ENCODE measurements at regions not wholly inside any gene's neighbourhood (a gene's known extent, or its start where the extent isn't known, plus 50 kb on each side); places are given as distances from the start of the nearest gene placed in this dataset.
A peak's percentile ranks its signal among the peaks of the same experiment; 100 is the strongest.

- Histone ChIP-seq H3K27me3 (ENCODE audit: control insufficient read depth in 1 of 2, insufficient read depth in 2 of 2, low read length in 2 of 2) (no peaks in the 10 kb centered on the region), H3K4me3 (replicated peaks in 1 of 3; ENCODE audit: insufficient read depth in 1 of 3, low read depth in 2 of 3, low read length in 3 of 3) (no peak overlapping the region), H3K4me2 (ENCODE audit: low read depth, low read length) (peak overlapping the region; percentile 54), H4K20me1 (ENCODE audit: insufficient read depth, low read length) (no peaks in the 10 kb centered on the region), H3K9me3 (ENCODE audit: low read length) (no peaks in the 10 kb centered on the region), H3K36me3 (replicated peaks in 1 of 2; ENCODE audit: control insufficient read depth in 1 of 2, insufficient read depth in 2 of 2, low read length in 2 of 2) (no peaks in the 10 kb centered on the region), H3K9ac (ENCODE audit: insufficient read depth, low read depth, low read length) (no peak overlapping the region), H3K79me2 (ENCODE audit: insufficient read depth, low read length) (no peaks in the 10 kb centered on the region), H2AFZ (ENCODE audit: low read length) (no peak overlapping the region), H3K27ac (ENCODE audit: extremely low read length, insufficient read depth, low read length) (no peak overlapping the region), H3K4me1 (ENCODE audit: insufficient read depth, low read length) (peaks cover 26% of the 10 kb centered on the region)
- intact Hi-C loops (cut with micrococcal nuclease; ENCODE audit: unreplicated experiment): loop anchor here (1.0 to 10.0 kb wide), 5 partner anchors 74 to 295 kb away; no protein-coding TSS in a partner anchor
- in situ Hi-C loops (cut with HindIII; ENCODE audit: extremely low pct_ligation_motif_present, low pct_unique_long_range_greater_than_20kb): loop anchor here (5.0 to 25.0 kb wide), 3 partner anchors 112 to 293 kb away; no protein-coding TSS in a partner anchor
- peak; percentile 99 for ATAC-seq
- peak; percentile 91 for DNase-seq (ENCODE audit: low spot score)
- peak; percentile 58 for FAIRE-seq
- CTCF ChIA-PET (ENCODE audit: low intra/inter-chr PET ratio, low total read pairs): interaction anchor here (1.5 to 3.6 kb wide), 3 partner anchors 43 to 294 kb away, joined by 3 to 20 read pairs (median 7); no protein-coding TSS in a partner anchor
- POLR2A ChIA-PET: interaction anchor here (0.5 to 1.8 kb wide), 5 partner anchors 42 to 289 kb away, joined by 3 to 6 read pairs (median 5); partner anchors contain the start of gene PARVA
- 10% methylated on average over 15 of the region's 15 CpGs for WGBS (ENCODE audit: low lambda C conversion rate)
- BruUV-seq (replicated peaks): no TSS peak
- TF ChIP-seq ZBTB10 (CRISPR knock-in tag; IDR thresholded peaks at IDR 0.05; ENCODE audit: borderline replicate concordance): 0 out of 2 replicates have a peak, but pooled peaks have one; percentile 45
- 0 out of 2 replicates have a peak, but pooled peaks have one; percentile 52 for TF ChIP-seq MXD4 (CRISPR knock-in tag; IDR thresholded peaks at IDR 0.05)
- peak; percentile 88 for TF ChIP-seq SKIL (CRISPR knock-in tag; IDR thresholded peaks at IDR 0.05; ENCODE audit: borderline replicate concordance)
- peak; percentile 29; the same call in 1 of the 2 replicates for TF ChIP-seq KLF6 (CRISPR knock-in tag; IDR thresholded peaks at IDR 0.05)
- TF ChIP-seq RFX3 (CRISPR knock-in tag; IDR thresholded peaks at IDR 0.05): no peak
- TF ChIP-seq ATF7 (IDR thresholded peaks at IDR 0.05): peak; percentile 22; the same call in 1 of the 2 replicates
- TF ChIP-seq ATF7 (CRISPR knock-in tag; IDR thresholded peaks at IDR 0.05): peak; percentile 79
- TF ChIP-seq E2F1 (CRISPR knock-in tag; IDR thresholded peaks at IDR 0.05): peak; percentile 50; the same call in 1 of the 2 replicates
- TF ChIP-seq NONO (IDR thresholded peaks at IDR 0.05): no peak
- peak; percentile 92 for TF ChIP-seq NONO (CRISPR knock-in tag; conservative IDR thresholded peaks at IDR 0.05)
- no peak for TF ChIP-seq ZFP82 (CRISPR knock-in tag; IDR thresholded peaks at IDR 0.05; ENCODE audit: borderline replicate concordance)
- TF ChIP-seq LRRFIP1 (CRISPR knock-in tag; conservative IDR thresholded peaks at IDR 0.05): no peak
- no peak for TF ChIP-seq ETS1 (CRISPR knock-in tag; IDR thresholded peaks at IDR 0.05)
Observed at GRCh38 chr11:12599408-12600143, 74.6 kb upstream of the TEAD1 start.

Measured in HepG2 (cell line).